Fibroblast of lung (primary cell): ENCODE measurements at regions not wholly inside any gene's neighbourhood (a gene's known extent, or its start where the extent isn't known, plus 50 kb on each side); places are given as distances from the start of the nearest gene placed in this dataset.

Experiments used
- EZH2 ChIP-seq: IDR thresholded peaks from 2 replicates; pipeline ENCODE4 v1.5.1; 2012; ENCODE audit warnings: low read length, control low read depth, mild to moderate bottlenecking; ENCODE audit errors: missing control alignments
- TF ChIP-seq, protein P1 (sequence below), 2 donors: IDR thresholded peaks in 1 of 2; conservative IDR thresholded peaks in 1 of 2; 1 replicate in 1 of 2; 2 replicates in 1 of 2; pipeline ENCODE4 v1.5.1; 2011 to 2012; ENCODE audit warnings: low read length in 2 of 2, control low read depth in 1 of 2, inconsistent platforms in 1 of 2, low read depth in 1 of 2, mild to moderate bottlenecking in 1 of 2

DNA sequence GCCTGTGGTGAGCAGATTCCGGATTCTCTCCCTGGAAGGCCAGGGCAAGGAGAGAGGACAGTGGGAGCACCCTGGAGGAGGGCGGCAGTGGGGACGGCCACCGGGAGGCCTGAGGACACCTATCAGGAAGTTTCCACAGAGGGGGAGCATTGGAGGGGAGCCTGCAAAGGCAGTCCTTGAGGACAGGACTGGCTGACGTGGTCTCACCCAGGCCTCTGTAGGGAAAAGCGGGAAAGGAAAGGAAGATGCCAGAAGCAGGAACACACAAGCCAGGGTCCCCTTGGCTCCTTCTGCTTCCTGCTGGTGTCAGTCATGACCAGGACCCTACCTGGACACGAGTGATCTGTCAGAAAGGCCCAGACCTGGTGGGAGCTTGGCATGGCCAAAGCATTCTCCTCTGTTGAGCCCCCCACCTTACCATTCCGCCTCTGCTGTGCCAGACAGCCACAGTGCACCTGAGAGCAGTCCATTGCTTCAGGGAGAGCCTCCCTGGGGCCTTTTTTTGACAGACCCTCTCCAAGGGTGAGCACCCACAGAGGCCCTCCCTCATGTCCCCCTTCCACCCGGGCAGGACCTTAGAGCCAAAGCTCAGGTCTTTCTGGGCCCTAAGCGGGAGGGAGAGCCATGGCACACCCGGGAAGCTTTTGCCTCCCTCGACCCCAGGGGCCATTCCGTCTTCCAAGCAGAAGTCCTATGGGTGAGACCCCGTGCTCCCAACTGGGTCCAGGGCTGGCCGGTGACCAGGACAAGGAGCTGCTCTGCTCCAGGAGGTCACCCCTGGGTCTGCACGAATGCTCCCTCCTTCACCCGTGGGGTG is 333.1 kb downstream of the DYSF start:
- TF ChIP-seq, protein P1, sequence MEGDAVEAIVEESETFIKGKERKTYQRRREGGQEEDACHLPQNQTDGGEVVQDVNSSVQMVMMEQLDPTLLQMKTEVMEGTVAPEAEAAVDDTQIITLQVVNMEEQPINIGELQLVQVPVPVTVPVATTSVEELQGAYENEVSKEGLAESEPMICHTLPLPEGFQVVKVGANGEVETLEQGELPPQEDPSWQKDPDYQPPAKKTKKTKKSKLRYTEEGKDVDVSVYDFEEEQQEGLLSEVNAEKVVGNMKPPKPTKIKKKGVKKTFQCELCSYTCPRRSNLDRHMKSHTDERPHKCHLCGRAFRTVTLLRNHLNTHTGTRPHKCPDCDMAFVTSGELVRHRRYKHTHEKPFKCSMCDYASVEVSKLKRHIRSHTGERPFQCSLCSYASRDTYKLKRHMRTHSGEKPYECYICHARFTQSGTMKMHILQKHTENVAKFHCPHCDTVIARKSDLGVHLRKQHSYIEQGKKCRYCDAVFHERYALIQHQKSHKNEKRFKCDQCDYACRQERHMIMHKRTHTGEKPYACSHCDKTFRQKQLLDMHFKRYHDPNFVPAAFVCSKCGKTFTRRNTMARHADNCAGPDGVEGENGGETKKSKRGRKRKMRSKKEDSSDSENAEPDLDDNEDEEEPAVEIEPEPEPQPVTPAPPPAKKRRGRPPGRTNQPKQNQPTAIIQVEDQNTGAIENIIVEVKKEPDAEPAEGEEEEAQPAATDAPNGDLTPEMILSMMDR (conservative IDR thresholded peaks at IDR 0.05 in 1 of 2, IDR thresholded peaks at IDR 0.05 in 1 of 2; ENCODE audit: low read depth in 1 of 2, low read length in 2 of 2) = no peak
- TF ChIP-seq EZH2 = no peak
